Cerebellar cortex (tissue), 1 donor: ENCODE measurements at regions not wholly inside any gene's neighbourhood (a gene's known extent, or its start where the extent isn't known, plus 50 kb on each side); places are given as distances from the start of the nearest gene placed in this dataset.

Source experiments
- DNase-seq: peaks from one replicate; pipeline ENCODE4 v3.0.0-alpha.2; 2015; ENCODE audit warnings: low spot score

DNA sequence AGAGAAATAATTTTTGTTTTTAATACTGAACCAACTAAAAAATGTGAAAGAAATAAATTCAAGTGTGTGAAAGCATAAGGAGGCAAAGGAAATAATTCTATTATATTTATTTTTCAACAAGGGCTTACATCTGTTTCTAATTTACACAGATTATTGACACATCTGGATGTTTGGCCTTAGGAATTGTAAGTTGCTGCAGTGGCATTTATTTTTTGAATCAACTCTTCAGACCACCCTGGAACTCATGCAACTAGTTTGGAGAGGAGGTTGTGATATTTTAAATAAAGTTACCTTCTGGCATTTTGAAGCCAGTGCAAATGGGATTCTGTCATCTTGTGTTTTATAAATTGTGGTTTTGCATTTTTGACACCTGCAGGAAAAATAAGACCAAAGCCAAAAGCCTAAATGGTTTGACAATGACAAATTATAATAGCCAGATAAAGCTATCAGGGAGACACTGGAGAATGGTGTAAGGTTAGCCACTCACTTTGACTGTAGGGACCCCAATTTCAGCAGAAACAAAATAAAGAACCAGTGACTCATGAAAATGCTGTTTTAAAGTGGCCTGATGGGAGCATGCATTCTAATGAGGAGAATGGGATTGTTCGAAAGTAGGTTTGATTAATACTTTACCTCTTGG, 192.9 kb downstream of the KLF5 start:
- DNase-seq, result no peak

DNA sequence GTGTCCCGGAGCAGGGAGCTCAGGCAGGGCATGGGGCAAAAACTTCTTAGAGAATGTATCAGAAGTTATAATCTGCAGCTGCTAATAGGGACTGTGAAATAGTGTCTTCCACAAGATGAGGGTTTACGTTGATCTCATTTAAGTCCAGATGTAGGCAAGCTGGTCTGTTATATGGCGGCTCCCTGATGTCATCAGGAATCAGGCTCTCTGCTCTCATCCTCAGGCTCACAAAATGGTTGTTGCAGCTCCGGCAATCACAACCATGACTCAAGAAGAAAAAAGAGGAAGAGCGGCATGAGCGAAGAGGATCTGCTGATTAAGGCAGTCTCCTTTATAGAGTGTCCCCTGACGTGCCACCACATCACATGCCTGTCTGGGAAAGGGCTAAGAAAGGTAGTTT, 191.3 kb downstream of the KLF5 start:
- DNase-seq, result no peak

DNA sequence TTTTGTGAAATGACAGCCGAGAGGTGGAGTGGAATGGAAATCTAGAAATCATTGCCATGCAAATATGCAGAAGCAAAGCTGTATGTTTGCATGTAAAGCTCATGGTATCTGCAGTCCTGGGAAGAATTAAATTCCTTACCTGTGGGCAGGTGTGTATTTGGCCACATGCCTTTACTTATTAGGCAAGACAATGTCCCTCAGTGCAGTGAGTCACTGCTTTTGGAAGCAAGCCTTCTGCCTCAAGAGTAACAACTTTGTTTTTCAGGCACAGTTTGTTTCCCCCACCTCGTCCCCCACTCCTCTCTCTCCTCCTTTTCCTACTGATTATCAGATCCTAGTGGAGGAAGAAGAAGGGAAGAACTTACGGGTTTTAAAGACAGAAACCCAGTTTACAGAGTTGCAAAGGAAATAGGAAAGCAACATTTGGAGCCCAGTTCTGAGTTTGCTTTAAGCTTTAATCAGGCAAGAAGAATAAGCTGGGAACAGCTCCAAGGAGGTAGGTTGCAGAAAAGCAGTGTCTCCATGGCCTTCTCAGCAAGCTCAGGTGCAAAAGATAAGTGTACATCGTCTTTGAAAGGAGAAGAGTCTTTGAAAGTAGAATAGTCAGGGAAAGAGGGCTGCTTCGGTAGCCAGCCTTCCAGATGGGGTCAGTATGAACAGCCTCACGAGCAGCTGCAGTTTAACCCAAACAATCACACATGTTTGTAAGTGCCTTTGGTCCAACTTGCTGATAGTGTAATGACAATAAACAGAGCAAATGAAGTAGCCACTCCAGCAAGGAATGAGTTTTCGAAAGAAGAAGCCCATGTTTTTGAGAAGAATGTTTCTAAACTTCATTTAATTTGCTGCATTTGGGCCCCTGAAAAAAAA, 190.1 kb downstream of the KLF5 start:
- DNase-seq, result no peak

- DNase-seq, result no peak
These were observed 189.3 kb downstream of the KLF5 start for GRCh38 chr13:73248154-73248553.

GRCh38 chr13:73245246-73245645, 186.4 kb downstream of the KLF5 start:
- no peak for DNase-seq

- DNase-seq, result no peak
These were observed 185.7 kb downstream of the KLF5 start for GRCh38 chr13:73244467-73244866.

DNA sequence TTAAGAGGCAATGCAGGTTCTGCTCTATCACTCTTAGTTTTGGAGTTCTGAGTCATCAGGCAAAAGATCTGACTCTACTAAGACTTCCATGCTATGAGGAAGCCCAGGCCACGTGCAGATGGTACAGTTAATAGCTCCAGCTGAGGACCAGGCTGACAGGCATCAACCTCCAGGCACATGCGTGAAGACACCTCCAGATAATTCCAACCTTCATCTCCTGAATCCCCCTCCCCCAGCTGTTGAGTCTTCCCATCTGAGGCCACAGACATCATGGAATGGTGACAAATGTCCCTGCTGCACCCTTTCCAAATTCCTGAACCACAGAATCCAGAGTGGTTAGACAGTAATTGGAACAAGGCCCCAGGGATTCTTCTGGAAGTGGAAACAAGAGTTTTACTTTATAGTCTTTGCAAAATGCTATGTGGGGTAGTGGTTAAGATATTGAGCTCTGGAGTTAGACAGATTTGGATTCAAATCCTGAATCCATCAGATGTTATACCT, 183.8 kb downstream of the KLF5 start:
- no peak for DNase-seq

DNA sequence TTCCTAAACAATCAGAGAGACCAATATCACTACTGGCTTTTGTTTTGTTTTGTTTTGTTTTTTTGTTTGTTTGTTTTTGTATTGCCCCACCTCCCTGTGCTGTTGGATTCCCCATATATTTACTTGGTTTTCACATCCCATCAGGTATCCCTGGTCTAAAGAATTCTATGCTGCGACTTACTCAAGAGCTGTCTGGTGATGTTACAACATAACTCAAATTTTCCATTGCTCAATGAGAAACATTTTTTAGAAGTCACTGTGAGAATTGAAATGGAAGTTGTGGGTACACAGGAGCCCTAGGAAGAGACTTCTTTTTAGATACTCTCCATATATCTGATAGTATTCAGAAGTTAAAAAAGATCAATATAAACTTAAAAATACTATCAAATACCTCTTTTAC, 181.4 kb downstream of the KLF5 start:
- DNase-seq, result no peak

GRCh38 chr13:73235385-73235784, 176.6 kb downstream of the KLF5 start:
- DNase-seq, result no peak

GRCh38 chr13:73231471-73231870, 172.7 kb downstream of the KLF5 start:
- no peak for DNase-seq

- DNase-seq, result no peak
These were observed 171.9 kb downstream of the KLF5 start for GRCh38 chr13:73230716-73231115.

DNA sequence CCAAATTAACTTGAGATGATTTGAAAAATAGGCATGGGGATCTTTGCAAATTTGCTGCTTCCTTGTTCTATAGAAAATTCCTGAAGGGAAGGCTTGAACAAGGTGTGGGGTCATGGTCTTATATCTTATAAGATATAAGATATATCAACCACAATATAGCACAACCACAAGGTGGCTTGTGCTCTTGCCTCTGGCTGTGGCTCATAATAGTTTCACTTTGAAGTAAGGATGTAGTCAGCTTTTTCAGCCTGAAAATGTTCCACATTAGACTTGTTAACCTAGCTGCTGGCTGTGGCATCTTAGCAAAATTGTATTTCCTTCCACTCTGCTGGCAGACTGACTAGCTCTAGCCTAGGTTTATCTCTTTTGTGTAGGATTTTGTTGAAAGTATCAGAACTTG, 169.7 kb downstream of the KLF5 start:
- DNase-seq, result no peak

DNA sequence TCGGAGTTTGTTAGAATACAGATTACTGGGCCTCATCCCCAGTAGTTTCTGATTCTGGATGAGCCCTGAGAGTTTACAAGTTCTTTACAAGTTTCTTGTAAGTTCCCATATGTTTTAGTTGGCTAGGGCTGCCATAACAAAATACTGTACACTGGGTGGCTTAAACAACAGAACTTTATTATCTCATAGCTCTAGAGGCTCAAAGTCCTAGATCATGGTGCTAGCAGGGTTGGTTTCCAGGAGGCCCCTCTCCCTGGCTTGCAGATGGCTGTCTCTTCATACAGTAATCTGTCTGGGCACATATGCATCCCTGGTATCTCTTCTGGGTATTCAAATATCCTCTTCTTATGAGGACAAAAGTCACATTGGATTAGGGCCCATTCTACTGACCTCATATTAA, 167.2 kb downstream of the KLF5 start:
- no peak for DNase-seq

DNA sequence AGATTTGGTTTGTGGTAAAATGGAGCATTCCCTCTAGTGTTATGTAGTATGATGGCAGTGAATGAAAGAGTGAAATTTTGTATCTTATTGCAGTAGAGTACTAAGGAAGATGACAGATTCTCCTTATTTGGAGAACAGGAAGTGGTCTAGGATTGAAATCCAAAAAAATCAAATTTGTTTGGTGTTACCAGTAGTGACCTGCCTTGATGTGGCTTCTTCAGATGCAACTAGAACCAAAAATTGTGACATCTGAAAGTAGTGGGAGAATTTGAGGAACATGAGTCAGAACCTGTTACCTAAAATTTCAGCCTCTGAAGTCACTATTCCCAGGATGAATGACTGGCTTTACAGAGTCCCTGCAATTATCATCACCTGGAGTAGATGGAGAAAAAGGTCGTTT, 165.9 kb downstream of the KLF5 start:
- no peak for DNase-seq

DNA sequence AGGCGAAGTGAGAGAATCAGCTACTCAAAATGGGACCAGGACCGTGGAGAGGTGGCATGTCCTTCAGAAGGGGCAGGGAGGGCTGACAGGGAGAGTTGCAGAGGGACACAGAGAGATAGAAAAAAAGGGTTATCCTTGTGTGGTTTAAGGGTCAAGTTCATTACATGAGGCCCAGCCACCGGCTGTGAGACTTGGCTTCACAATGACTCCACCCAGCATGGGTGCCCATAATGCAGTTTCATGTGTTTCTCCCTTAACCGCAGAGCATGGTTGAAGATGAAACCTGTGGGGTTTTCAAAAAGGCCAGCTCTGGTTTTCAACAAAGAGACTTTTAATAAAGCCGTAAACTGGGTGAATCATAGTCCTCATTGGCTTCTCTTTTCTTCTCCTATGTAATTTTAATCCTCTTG, 164.6 kb downstream of the KLF5 start:
- DNase-seq, result no peak

DNA sequence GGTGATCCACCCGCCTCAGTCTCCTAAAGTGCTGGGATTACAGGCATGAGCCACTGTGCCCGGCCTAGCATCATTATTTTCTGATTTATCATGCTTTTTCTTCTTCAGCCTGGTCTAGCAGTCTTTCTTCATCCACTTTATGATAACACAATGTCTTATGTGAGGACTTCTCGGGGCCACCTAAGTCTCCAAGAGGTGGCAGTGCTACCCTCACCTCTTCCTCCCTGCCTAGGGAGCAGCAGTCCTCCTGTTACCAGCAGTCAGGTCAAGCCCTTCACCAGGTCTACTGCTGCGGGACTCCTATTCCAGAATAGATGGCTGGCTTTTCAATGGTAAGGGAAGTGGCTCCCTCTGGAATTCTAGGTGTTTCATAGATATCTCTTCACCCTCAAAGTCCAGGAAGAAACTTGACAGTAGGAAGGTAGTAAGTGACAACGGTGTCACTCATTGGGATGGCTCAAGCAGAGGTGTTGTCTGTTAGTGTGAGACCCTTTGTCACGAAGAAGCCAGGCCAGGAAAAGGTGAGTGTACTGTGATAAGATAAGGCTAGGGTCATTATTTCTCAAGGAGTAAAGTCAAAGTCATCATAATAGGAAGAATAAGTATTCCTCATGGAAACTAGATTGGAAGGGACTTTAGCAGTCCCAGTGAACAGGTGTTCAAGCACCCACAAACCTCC, 164.0 kb downstream of the KLF5 start:
- DNase-seq, result no peak

GRCh38 chr13:73220966-73221720, 162.3 kb downstream of the KLF5 start:
- no peak for DNase-seq

DNA sequence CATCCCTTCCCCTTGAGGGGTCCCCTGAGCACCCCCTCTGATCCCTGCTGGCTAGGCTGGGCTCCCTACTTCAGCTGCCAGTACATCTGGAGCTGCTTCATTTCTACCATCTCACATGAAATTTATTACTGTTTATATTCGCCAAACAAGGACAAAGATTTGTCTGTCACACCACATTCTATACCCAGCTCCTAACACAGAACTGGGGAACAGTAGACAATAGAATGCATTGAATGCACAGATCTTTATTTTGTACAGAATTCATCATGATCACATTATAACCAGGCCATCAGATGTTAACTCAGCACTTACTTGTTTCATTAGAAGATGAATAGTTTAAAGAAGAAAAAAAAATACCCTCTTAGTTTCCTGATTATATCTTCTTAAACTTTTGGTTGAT, 159.4 kb downstream of the KLF5 start:
- no peak for DNase-seq

GRCh38 chr13:73216381-73216831, 157.6 kb downstream of the KLF5 start:
- DNase-seq, result no peak

DNA sequence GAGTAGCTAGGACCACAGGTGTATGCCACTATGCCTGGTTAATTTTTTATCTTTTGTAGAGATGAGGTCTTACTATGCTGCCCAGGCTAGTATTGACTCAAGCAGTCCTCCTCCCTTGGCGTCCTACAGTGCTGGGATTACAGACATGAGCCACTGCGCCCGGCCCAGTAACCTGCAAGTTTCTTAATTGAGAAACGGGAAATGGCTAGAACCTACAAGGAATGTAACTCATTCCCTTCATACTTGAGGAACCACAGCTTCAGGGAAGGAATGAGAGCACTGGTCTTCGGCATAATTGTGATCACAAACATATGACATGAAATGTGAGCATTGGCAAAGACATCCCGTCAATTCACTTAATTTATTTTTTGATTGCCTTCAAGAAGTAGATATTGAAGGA, 157.0 kb downstream of the KLF5 start:
- no peak for DNase-seq

GRCh38 chr13:73212482-73212881, 153.7 kb downstream of the KLF5 start:
- no peak for DNase-seq
